OCI-M1 (cell line): ENCODE measurements at regions not wholly inside any gene's neighbourhood (a gene's known extent, or its start where the extent isn't known, plus 50 kb on each side); places are given as distances from the start of the nearest gene placed in this dataset.
A peak's percentile ranks its signal among the peaks of the same experiment; 100 is the strongest.
"Not testable (repeated sequence)": the region's sequence is repeated elsewhere in the genome, so short reads cannot be mapped to it uniquely, and the experiment has no call there.

Experiments
- DNase-seq: peaks from one replicate; lab custom pipeline; 2025; lab: John Stamatoyannopoulos, UW

DNA sequence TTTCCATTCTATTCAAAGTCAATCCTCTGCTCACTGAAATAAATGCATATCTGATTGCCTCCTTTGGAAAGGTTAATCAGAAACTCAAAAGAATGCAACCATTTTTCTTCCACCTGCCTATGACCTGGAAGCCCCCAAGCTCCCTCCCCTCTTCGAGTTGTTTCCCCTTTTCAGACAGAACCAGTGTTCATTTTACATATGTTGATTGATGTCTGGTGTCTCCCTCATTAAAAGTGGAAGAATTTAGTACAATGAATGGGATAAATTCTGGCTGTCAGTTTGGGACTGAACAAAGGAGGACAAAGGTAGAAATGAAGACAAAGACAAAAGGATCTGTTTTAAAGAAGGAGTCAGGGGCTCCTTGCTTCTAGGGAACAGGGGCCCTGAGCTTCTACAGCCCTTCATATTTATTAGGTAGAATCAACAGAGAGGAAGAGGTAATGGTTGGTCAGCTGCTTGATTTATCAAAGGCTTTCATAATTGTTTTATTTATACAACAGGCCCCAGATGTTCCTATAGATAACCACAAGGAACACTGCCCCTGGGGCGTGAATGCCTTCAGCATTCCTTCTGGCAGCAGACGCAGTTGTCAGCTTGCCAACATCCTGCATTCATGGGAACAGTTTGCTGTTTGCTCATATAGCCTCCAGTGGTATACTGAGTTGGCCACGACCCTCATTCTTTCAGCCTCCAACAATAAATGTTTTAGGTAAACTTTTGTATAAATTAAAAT is 949.8 kb upstream of the LRATD1 start:
- no peak for DNase-seq

DNA sequence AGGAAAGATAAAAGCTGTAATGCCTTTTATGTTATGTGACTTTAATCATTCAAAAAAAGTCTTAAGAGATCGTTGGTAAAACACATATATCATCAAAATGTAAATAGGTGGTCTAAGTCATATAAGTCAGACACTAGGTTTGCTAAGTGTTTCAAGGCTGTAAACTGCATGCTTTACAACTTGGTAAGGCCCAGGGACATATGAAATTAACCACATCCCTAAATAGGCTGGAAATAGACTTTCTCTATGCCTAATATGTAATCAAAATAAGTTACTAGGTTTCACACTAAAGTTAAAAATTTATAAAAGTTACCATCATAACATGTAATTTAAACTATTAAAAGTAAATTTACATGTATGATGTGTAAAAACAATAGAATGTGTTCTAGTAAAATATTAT is 946.3 kb upstream of the LRATD1 start:
- no peak for DNase-seq

GRCh38 chr2:13694673-13695072 is 937.8 kb upstream of the LRATD1 start:
- no peak for DNase-seq

DNA sequence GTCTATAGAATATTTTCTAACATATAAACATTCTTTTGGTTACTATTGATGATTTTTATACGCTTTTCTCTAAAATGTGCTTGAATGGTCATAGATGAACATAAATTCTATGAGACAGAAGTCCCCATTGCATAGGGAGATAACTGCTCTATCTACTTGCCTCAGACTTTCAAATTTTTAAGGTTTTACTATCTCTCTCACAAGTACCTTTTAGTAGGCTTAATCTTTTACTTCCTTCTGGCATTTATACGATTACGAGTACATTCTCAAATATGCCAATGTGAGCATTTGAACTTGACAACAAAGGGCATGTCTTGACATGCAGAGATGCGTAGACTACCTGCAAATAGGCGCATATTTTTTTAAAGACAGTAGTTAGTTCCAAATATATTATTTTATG is 935.9 kb upstream of the LRATD1 start:
- peak; percentile 87 for DNase-seq

DNA sequence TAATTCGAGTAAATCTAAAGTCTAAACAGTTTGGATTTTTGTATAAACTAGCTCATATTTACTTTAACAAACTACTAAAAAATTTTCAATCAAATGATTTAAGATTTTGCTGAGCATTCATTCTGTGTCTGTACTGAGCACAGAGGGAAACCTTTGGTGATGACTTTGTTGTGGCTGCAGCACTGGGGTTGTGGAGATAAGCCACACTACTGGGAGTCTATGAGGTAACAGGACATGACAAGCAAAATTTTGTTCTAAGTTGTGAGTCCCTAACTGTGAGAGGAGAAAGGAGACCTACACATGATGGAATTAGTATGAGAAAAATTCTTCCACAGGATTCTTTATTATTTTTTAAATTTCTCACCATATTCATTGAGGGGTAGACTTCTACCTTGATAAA is 933.7 kb upstream of the LRATD1 start:
- DNase-seq = peak; percentile 86

GRCh38 chr2:13699939-13700338 is 932.6 kb upstream of the LRATD1 start:
- not testable (repeated sequence) for DNase-seq

DNA sequence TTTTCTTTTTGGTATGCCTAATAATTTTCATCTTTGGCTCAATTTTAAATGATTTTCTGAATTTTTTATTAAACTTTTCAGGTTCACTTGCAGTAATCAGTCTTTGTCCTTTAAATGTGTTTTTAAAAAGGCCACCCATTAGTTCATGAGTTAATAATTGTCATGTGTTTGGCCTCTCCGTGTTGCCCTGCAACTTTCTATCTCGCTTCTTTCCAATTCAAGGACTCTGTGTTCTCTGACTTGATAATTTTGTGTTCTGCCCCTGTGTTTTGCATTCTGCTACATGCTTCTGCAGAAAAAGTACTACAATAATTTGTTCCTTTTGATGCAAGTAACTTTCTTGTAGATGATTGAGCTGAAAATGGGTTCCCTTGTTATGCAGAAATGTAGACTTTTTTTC is 921.4 kb upstream of the LRATD1 start:
- no peak for DNase-seq

- DNase-seq = no peak
These were observed 918.1 kb upstream of the LRATD1 start for GRCh38 chr2:13714466-13714865.

- DNase-seq = no peak
These were observed 906.6 kb upstream of the LRATD1 start for GRCh38 chr2:13725945-13726344.

DNA sequence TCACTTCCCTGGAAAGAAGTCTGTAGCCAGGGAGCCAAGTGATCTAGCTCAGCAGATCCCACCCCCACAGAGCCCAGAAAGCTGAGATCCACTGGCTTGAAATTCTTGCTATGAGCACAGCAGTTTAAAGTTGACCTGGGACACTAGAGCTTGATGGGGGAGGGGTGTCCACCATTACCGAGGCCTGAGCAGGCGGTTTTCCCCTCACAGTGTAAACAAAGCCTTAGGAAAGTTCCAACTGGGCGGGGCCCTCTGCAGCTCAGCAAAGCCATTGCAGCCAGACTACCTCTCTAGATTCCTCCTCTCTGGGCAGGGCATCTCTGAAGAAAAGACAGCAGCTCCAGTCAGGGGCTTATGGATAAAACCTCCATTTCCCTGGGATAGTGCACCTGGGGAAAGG is 887.2 kb upstream of the LRATD1 start:
- DNase-seq = peak; percentile 3

- no peak for DNase-seq
These were observed 880.6 kb upstream of the LRATD1 start for GRCh38 chr2:13751955-13752354.

DNA sequence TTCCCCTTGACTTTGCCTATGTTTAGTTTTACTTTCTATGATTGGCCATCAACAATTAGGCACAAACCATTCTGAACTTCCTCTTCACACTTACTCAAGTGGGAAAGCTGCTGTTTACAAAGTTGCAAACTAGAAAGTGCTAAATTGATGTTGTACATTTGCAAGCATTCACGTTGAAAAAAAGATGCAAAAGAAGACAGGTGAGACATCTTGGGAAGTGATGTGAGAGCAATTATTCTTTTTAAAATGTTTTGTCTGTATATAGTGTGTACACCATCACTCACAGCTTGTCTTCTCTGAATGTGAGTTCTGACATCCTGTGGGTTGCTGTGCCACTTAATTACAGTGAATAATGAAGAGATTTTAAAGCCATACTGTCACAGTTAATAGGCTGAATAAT is 874.1 kb upstream of the LRATD1 start:
- peak; percentile 29 for DNase-seq

DNA sequence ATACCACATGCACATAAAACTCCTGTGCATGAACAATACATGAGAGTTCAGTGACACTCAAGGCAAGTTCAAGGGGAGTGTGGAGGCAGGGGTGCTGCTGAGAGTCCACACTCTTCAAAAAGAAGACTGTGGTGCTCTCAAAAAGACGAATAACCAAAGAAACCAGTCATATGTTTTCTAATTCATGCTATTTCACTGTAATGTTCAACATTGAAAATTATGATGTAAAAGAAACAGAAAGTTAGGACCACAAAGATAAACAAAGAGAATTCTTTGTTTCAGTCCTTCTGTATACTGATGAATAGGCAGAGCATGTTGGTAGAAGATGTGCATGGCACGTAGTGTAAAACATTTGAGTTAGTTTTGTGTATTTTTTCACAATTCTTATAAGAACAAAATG is 864.2 kb upstream of the LRATD1 start:
- no peak for DNase-seq

GRCh38 chr2:13770279-13770678 is 862.2 kb upstream of the LRATD1 start:
- DNase-seq = no peak

DNA sequence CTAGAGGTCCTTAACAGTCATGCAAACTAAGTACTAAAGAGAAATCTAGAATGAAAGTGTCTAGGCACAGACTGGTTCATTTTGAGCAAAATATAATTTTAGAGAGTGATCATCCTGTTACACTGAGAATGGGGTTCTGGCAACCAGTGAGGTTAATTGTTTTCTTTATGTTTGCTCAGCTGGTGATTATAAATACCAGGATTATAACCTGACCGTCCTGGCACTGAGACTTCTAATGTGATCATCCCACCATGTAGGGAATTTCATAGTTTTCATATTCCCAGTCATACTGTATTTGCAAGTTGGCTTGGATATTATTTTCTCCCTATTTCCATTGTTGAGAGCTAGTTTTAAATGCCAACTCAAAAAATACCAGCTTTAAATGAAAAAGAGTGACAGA is 852.5 kb upstream of the LRATD1 start:
- DNase-seq = no peak

DNA sequence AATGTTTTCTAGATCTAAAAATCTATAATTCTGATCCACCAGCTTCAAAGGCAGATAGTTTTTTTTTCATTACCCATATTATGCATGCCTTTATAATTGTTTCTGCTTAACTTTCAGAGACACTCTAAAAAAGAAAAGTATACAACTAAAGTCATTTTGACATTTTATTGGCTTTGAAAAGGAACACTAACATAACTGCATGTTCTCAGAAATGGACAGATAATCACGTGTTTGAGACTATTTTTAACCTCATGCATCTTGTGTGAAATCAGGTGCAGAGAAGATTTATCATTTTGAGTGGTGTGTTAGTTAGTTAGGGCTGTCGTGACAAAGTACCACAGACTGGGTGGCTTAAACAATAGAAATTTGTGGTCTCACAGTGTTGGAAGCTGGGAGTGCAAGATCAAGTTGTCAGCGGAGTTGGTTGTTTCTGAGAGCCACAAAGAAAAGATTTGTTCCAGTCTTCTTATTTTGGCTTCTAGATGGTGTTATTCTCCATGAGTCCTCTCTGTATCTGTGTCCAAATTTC is 841.4 kb upstream of the LRATD1 start:
- peak; percentile 22 for DNase-seq

GRCh38 chr2:13806539-13806938 is 826.0 kb upstream of the LRATD1 start:
- no peak for DNase-seq

DNA sequence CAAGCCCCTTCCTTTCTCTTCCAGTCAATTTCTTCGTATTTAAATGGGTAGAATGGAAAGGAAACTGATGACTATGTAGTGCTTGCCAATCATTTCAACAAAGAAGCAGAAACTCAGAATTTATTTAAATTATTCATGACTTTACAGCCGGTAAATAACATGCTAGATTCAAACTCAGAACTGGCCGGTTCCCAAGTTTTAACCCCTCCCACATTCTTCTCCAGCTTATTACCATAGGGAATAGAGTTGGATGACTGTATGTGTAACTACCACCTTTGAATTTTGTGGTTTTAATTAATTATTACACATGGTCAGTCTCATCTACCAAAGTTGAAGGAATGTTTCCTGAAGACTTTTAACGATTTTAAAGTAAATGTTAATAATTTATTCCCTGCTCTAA is 819.3 kb upstream of the LRATD1 start:
- no peak for DNase-seq

- DNase-seq = no peak
These were observed 814.5 kb upstream of the LRATD1 start for GRCh38 chr2:13818002-13818401.

DNA sequence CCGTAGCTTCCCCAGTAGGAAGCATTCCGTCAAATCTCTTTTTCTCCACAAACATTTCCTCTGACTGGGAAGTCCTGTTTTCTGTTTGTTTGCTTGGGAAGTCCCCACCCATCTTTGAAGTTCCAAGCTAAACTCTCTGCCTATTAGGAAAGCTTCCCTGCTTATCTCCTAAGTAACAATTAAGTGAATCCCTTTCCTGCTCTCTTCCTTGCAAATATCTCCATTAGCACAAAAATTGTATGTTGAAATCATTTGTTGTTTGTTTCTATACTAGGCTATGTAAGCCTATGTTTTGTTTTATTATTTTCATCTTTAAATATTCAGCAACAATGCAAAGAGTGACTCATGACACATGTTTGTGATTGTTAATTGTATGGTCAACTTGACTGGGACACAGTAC is 812.6 kb upstream of the LRATD1 start:
- no peak for DNase-seq

DNA sequence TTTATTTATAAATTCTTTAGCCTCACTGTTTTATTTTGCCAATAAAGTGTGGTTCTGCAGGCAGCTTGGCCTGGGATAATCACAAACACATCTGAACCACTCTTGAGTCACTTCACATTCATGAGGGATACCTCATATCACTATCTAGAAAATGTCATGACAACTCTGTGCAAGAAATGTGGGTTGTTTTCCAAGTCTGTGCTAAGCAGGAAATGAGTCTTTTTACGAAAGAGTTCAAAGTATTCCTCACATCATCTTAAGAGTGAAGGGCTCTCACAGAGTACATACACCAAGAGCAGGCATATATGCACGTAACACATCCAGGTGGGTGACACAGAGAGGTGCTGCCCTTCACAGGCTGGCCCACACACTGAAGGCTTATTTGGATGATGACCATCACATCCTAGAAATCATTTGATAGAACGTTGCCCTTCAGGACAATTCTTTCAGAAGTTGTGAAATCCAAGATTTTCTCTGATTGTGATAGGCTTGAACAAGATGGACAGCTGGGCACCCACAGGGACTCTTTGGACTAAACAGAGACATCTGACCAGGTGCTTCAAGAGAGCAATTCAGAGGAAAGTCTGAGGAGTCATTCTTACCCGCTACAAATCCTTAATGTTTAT is 811.1 kb upstream of the LRATD1 start:
- DNase-seq = no peak

DNA sequence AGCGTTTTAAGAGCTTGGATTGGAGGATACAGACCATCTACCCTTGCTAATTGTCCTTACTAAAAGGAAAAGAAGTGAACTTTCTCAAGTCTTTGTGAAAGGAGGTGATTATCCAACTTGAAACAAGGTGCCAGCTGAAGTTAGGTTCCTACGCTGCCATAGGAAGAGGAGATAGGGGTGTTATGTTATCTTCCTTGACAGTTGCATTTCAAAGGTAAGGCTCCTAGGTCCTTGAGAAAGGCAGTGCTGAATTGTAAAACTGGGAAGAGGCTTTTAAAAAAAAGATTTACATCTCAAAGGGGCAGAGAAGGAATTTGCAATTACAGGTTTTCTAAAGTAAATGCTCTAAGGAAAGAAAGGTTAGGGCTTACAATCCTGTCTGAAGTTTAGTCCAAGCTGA is 810.2 kb upstream of the LRATD1 start:
- no peak for DNase-seq

DNA sequence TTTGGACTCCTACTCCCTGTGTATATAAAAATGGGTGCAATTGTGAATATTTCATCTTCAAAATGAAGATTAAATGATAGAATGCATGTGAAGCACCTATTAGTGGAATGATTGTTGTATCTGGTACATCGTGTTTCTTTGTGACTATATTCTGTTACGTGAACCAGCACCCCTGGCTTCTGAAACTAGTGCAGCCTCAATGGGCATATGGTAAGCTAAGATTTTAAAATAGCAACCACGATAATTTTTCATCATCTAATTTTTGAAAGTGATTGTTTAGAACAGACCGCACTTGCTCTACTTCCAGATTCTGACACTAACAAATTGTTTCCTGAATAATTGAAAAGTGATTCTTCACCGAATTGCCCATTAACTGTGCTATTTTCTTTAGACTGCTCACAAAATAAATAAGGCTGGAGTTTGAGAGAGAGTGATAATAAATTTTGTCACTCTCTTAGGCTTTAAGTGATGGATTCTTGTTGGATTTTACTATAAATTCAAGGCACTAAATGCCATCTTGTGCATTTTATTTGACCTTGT is 806.1 kb upstream of the LRATD1 start:
- no peak for DNase-seq
